ENCODE measurements at regions not wholly inside any gene's neighbourhood (a gene's known extent, or its start where the extent isn't known, plus 50 kb on each side); places are given as distances from the start of the nearest gene placed in this dataset.

DNA sequence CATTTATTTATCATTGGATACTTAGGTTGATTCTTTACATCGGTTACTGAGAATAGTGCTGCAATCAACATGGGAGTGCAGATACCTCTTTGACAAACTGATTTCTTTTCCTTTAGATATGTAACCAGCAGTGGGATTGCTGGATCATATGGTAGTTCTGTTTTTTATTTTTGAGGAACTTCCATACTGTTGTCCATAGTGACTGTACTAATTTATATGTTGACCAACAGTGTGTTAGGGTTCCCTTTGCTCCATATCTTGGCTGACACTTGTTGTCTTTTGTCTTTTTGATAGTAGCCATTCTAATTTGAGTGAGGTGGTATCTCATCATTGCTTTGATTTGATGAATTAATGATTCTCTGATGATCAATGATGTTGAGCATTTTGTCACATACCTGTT is 137.3 kb upstream of the PITX1 start:
- TF ChIP-seq, protein P1, sequence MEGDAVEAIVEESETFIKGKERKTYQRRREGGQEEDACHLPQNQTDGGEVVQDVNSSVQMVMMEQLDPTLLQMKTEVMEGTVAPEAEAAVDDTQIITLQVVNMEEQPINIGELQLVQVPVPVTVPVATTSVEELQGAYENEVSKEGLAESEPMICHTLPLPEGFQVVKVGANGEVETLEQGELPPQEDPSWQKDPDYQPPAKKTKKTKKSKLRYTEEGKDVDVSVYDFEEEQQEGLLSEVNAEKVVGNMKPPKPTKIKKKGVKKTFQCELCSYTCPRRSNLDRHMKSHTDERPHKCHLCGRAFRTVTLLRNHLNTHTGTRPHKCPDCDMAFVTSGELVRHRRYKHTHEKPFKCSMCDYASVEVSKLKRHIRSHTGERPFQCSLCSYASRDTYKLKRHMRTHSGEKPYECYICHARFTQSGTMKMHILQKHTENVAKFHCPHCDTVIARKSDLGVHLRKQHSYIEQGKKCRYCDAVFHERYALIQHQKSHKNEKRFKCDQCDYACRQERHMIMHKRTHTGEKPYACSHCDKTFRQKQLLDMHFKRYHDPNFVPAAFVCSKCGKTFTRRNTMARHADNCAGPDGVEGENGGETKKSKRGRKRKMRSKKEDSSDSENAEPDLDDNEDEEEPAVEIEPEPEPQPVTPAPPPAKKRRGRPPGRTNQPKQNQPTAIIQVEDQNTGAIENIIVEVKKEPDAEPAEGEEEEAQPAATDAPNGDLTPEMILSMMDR (optimal IDR thresholded peaks at IDR 0.05 in 1 of 3, IDR thresholded peaks at IDR 0.05 in 1 of 3, conservative IDR thresholded peaks at IDR 0.05 in 1 of 3; ENCODE audit: extremely low read depth in 1 of 3, insufficient read depth in 2 of 3, low read length in 3 of 3) = no peak
- no peak for TF ChIP-seq EZH2 (IDR thresholded peaks at IDR 0.05; ENCODE audit: low read length)
